HG02970 (cell line): ENCODE measurements at regions not wholly inside any gene's neighbourhood (a gene's known extent, or its start where the extent isn't known, plus 50 kb on each side); places are given as distances from the start of the nearest gene placed in this dataset.
"Not testable (repeated sequence)": the region's sequence is repeated elsewhere in the genome, so short reads cannot be mapped to it uniquely, and the experiment has no call there.

Experiments
- ATAC-seq: cut with Tn5 transposase; IDR thresholded peaks from one replicate; pipeline ENCODE4 v1.9.1; 2021; ENCODE audit warnings: mild to moderate bottlenecking, moderate library complexity, moderate number of reproducible peaks; ENCODE audit not compliant: unreplicated experiment, low FRiP score

DNA sequence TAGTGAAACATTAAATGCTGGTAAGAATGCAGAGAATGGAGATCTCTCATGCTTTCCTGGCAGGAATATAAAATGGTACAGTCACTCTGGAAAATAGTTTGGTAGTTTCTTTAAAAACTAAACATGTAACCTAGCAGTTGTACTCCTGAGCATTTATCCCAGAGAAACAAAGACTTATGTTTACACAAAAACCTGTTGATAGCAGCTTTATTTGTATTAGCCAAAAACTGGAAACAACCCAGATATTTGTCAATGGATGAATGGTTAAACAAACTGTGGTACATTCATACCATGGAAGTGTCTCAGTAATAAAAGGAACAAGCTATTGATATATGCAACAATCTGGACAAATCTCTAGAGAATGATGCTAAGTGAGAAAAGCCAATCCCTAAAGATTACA is 81.7 kb upstream of the CTAGE1 start:
- no peak for ATAC-seq

GRCh38 chr18:22503803-22504202 is 86.1 kb upstream of the CTAGE1 start:
- ATAC-seq = no peak

- ATAC-seq = no peak
Observed at GRCh38 chr18:22504251-22505030, 86.7 kb upstream of the CTAGE1 start.

GRCh38 chr18:22505141-22505591 is 87.5 kb upstream of the CTAGE1 start:
- no peak for ATAC-seq

- ATAC-seq = no peak
Observed at GRCh38 chr18:22507055-22507454, 89.3 kb upstream of the CTAGE1 start.

DNA sequence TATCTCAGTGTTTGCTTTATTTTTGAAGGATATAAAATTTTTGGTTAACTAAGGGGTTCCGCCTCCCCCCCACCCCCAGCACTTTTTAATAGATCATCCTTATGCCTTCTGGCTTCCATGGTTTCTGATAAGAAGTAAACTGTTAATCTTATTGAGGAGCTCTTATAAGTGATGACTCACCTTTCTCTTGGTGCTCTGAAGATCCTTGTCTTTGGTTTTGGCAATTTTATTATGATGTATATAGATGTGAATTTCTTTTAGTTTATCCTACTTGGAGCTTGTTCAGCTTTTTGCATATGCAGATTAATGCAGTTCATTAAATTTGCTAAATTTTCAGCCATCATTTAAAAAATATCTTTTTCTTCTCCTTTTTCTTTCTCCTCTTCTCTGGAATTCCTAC is 91.7 kb upstream of the CTAGE1 start:
- ATAC-seq = no peak

DNA sequence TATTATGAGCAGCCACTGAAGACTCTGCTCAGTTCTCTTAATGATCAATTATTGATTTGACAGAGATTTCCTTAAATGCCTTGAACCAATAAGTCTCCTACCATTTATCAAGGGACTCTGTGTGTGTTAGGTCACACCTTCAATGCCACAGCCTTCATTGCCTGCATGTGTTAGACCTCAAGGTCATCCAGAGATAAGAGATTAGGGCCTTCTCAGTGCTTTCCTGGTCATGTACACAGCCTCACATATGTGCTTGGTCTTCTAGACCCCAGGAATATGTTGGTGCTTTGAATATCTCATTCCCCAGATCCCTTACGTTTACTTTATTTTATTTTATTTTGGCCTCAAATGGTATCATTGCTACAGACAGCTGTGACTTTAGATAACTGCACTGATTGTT is 93.0 kb upstream of the CTAGE1 start:
- ATAC-seq = no peak

DNA sequence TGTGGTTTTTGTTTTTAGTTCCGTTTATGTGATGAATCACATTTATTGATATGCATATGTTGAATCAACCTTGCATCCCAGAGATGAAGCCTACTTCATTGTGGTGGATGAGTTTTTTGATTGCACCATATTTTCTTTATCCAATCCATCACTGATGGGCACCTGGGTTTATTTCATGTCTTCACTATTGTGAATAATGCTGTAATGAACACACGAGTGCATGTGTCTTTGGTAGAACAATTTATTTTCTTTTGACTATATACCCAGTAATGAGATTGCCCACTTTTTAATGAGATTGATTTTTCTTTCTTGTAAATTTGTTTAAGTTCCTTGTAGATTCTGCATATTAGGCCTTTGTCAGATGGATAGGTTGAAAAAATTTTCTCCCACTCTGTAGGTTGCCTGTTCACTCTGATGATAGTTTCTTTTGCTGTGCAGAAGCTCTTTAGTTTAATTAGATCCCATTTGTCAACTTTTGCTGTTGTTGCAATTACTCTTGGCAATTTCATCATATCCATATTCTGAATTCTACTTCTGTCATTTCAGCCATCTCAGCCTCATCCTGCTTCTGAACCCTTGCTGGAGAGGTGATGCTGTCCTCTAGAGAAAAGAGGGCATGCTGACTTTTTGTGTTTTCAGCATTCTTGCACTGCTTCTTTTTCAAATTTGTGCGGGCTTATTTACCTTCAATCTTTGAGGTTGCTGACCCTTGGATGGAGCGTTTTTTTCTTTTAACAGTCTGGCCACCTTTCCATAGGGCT is 96.2 kb upstream of the CTAGE1 start:
- no peak for ATAC-seq

- no peak for ATAC-seq
Observed at GRCh38 chr18:22514655-22515054, 96.9 kb upstream of the CTAGE1 start.

GRCh38 chr18:22515250-22515649 is 97.5 kb upstream of the CTAGE1 start:
- ATAC-seq = no peak

DNA sequence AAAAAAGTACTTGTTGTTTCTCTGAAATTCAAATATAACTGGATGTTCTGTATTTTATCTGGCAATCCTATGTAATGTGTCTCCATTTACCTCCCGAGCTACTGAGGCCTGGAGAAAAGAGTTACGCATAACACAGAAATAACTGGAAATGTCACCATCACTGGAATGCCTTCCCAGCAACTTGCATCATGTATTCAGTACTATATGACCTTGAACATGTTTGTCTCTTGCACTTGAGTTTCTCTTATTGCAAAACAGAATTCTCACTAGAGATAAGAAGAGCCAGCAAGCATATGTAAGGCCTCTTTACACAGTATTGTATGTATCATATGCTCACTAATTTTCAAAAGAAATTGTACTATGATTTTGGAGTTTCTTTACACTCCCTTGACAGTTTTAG is 99.6 kb upstream of the CTAGE1 start:
- no peak for ATAC-seq

DNA sequence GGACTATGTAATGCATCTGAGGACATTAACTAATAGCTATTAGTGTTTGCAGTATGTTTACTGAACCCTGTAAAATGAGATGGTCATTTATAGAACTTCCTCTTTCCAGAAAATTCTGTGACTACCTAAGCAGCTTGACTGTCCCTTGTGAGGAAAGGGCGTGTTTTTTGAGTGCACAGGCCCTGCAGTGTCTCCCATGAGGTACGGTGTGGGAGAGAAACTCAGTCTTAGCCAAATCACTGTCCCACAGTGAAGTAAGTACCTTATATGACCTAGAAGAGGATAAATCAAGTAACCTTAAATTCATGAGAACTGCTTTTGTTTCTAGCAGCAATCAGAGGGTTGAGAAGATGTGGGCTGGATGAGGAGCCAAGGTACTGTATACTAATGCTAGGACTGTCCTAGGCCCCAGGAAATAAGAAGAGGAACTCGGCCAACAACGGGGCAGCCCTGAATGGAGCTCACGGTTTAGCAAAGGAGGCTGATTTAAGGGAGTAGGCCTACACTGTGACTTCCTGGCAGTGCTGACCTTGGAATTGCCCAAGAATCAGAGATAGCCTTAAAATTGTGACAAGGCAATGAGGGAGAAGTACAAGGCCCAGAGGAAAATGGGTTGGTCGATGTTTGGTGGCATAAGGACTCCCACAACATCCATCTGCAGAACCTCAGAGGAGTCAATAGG is 103.5 kb upstream of the CTAGE1 start:
- ATAC-seq = no peak

- ATAC-seq = no peak
Observed at GRCh38 chr18:22523481-22523880, 105.8 kb upstream of the CTAGE1 start.

GRCh38 chr18:22524783-22525182 is 107.1 kb upstream of the CTAGE1 start:
- no peak for ATAC-seq

DNA sequence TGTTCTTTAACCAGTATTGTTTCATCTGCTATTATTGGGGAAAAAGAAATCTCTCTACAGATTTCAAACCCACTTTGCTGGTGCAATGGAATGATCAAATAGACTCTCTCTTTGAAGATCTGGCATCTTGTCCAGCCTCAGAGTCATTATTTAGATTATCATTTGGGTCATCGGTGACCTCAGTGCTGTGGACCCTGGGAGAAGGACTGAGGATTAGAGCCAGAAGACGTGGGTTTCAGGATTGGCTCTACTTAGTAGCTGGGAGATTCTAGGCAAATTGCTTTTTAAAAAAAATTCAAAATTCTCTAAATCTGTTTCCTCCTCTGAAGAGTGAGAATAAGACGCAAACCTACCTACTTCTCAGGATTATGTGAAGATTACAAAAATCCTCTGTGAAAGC is 107.6 kb upstream of the CTAGE1 start:
- ATAC-seq = no peak

DNA sequence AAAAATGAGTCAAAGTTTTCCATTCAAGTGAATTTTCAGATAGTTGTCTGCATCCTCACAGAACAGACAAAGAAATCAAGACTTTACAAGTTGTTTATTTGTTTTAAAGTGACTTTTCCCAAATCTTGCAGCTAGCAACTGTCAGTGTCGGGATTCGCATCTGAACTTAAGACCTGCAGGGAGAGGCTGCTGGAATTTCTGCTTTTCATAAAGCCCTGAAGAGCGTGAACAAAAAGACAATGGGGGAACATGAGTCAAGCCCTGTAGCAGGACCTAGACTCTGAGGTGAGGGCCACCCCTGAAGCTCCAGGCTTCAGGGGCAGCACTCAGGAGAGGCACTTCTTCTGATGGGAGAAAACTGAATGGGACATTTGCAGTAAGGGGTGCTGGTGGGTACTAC is 108.2 kb upstream of the CTAGE1 start:
- no peak for ATAC-seq

GRCh38 chr18:22528291-22528690 is 110.6 kb upstream of the CTAGE1 start:
- ATAC-seq = no peak

GRCh38 chr18:22534706-22535105 is 117.0 kb upstream of the CTAGE1 start:
- not testable (repeated sequence) for ATAC-seq

- no peak for ATAC-seq
Observed at GRCh38 chr18:22536558-22536957, 118.8 kb upstream of the CTAGE1 start.

GRCh38 chr18:22538426-22538825 is 120.7 kb upstream of the CTAGE1 start:
- no peak for ATAC-seq

DNA sequence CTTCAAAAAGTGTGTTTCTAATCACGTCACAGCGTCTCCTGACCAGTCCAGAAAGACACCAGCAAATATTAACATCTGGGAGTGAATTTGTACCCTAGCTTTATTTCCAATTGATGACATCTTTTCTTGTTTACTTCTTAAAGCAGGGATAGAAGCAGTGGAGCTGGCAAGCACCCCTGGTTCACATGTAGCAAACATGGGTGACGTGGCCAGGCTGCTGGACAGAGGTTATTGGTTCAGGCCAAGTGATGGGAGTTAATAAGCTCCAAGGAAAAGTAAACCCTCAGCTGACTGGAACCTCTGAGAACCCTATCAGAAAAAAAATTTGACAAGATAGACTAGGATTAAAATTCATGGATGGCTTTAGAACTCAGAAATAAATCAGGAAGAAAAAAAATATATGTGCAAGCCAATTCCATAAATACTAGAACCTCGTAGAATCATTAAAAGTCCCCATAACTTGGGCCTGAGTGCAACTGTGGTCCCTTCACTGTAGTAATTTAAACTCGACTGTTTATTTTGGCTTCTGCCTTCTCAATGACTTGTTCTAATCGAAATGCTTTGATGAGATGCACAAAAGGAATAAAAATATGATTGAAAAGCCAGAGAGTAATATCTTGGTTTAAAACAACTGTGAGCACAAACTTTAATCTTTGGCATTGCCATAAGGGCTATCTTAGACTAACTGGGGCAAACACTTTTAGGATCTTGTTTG is 121.5 kb upstream of the CTAGE1 start:
- ATAC-seq = no peak
